Natural killer cell treated with Interleukin-12 subunit alpha and Interleukin-12 subunit beta and Interleukin-15 and Interleukin-18, amount 100 ng/mL, for 72 hours (primary cell): ENCODE measurements at regions not wholly inside any gene's neighbourhood (a gene's known extent, or its start where the extent isn't known, plus 50 kb on each side); places are given as distances from the start of the nearest gene placed in this dataset.

ENCODE experiments used
- ATAC-seq, 2 donors: fragments of 150-1000 bp; cut with Tn5 transposase in 1 of 2; sonication (Bioruptor Pico), chemical (Tn5 transposase) in 1 of 2; 2 replicates each; pipeline ENCODE4 v1.10.0; 2021
- DNase-seq: peaks from one replicate; pipeline ENCODE4 v3.0.0; 2022; ENCODE audit warnings: low spot score
- H3K27ac Mint-ChIP-seq, 2 donors: 1 replicate in 1 of 2; 2 replicates in 1 of 2; pipeline ENCODE4 v1.8.0; 2022; ENCODE audit warnings: mixed read lengths in 2 of 2, mild to moderate bottlenecking in 1 of 2, moderate library complexity in 1 of 2
- H3K27me3 Mint-ChIP-seq, 2 donors: 1 replicate in 1 of 2; 2 replicates in 1 of 2; pipeline ENCODE4 v1.8.0; 2022; ENCODE audit warnings: mixed read lengths in 2 of 2
- H3K36me3 Mint-ChIP-seq: one replicate; pipeline ENCODE4 v1.8.0; 2022; ENCODE audit warnings: mixed read lengths
- H3K4me1 Mint-ChIP-seq, 2 donors: 1 replicate in 1 of 2; 2 replicates in 1 of 2; pipeline ENCODE4 v1.8.0; 2022; ENCODE audit warnings: low read depth in 2 of 2, mixed read lengths in 2 of 2, mild to moderate bottlenecking in 1 of 2
- H3K4me3 Mint-ChIP-seq: one replicate; pipeline ENCODE4 v1.8.0; 2022; ENCODE audit warnings: mixed read lengths
- H3K9me3 Mint-ChIP-seq: 2 replicates; pipeline ENCODE4 v1.8.0; 2022; ENCODE audit warnings: mixed read lengths

GRCh38 chr2:167548396-167548795, 660.1 kb downstream of the XIRP2 start:
- H3K4me3 Mint-ChIP-seq: no peak overlapping the region
- H3K27ac Mint-ChIP-seq: no peak overlapping the region
- DNase-seq: no peak
- H3K9me3 Mint-ChIP-seq: peaks cover 11% of the 10 kb centered on the region
- H3K4me1 Mint-ChIP-seq: no peaks in the 10 kb centered on the region
- ATAC-seq: no peak
- no peaks in the 10 kb centered on the region for H3K27me3 Mint-ChIP-seq
- H3K36me3 Mint-ChIP-seq: no peaks in the 10 kb centered on the region

DNA sequence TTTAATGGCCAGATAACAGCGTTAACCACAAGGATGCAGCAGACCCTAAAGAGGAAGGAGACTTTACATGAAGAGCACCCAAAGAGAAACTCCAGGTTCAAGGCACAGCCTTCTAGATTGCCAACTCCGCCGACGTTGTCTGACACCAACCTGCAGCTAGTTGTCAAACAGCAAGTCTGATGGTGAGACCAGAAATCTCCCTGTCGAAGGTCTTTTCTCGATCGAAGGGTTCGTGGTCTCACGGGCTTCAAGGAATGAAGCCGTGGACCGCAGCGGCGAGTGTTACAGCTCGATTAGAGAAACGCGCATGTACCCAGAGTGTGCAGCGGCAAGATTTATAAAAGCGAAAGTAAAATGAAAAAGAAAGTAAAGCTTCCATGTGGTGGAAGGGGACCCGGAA, 656.3 kb downstream of the XIRP2 start:
- H3K4me1 Mint-ChIP-seq: no peaks in the 10 kb centered on the region
- DNase-seq (no peak), ATAC-seq (no peak)
- peaks cover 8% of the 10 kb centered on the region for H3K9me3 Mint-ChIP-seq
- H3K27ac Mint-ChIP-seq: no peak overlapping the region
- no peaks in the 10 kb centered on the region for H3K27me3 Mint-ChIP-seq
- no peaks in the 10 kb centered on the region for H3K36me3 Mint-ChIP-seq
- H3K4me3 Mint-ChIP-seq: no peak overlapping the region

DNA sequence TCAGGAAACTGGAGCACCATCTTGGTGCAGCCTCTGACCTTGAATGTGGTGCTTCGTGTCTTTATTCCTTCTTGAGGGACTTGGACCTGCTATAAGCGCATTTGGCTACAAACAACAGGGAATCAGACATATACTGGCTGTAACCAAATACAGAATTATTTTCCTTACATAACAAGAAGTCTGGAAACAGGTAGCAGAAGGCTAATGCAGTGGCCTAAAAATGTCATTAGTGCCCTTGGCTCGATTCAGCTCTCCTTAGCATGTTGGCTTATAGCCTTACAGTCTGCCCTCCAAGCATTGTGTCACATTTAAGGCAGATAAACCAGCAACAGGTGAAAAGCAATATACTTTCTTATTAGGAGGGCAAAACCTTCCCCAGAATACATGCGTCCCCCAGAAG, 655.4 kb downstream of the XIRP2 start:
- Mint-ChIP-seq H3K27me3 (no peaks in the 10 kb centered on the region), H3K9me3 (peaks cover 8% of the 10 kb centered on the region), H3K36me3 (no peaks in the 10 kb centered on the region), H3K27ac (no peak overlapping the region), H3K4me1 (no peaks in the 10 kb centered on the region), H3K4me3 (no peak overlapping the region)
- ATAC-seq (no peak), DNase-seq (no peak)

DNA sequence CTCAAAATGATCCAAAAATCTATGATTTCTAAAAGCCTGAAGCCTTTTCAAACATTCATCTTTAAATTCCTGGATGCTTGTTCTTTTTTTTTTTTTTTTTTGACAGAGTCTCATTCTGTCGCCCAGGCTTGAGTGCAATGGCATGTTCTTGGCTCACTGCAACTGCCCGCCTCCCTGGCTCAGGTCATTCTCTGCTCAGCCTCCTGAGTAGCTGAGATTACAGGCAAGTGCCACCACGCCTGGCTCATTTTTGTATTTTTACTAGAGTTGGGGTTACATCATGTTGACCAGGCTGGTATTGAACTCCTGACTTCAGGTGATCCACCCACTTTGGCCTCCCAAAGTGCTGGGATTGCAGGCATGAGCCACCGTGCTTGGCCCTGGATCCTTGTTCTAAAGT, 649.5 kb downstream of the XIRP2 start:
- H3K4me1 Mint-ChIP-seq: no peaks in the 10 kb centered on the region
- H3K27me3 Mint-ChIP-seq: no peaks in the 10 kb centered on the region
- DNase-seq: no peak
- H3K36me3 Mint-ChIP-seq: no peaks in the 10 kb centered on the region
- H3K27ac Mint-ChIP-seq: no peak overlapping the region
- H3K9me3 Mint-ChIP-seq: peaks cover 5% of the 10 kb centered on the region
- no peak for ATAC-seq
- H3K4me3 Mint-ChIP-seq: no peak overlapping the region

GRCh38 chr2:167534443-167534842, 646.2 kb downstream of the XIRP2 start:
- ATAC-seq (no peak), DNase-seq (no peak)
- no peak overlapping the region for H3K4me3 Mint-ChIP-seq
- no peaks in the 10 kb centered on the region for H3K27me3 Mint-ChIP-seq
- H3K36me3 Mint-ChIP-seq: no peaks in the 10 kb centered on the region
- peaks cover 14% of the 10 kb centered on the region for H3K9me3 Mint-ChIP-seq
- no peaks in the 10 kb centered on the region for H3K4me1 Mint-ChIP-seq
- H3K27ac Mint-ChIP-seq: no peak overlapping the region

- Mint-ChIP-seq H3K36me3 (no peaks in the 10 kb centered on the region), H3K27ac (no peak overlapping the region), H3K4me3 (no peak overlapping the region), H3K9me3 (peaks cover 2% of the 10 kb centered on the region), H3K27me3 (no peaks in the 10 kb centered on the region), H3K4me1 (no peaks in the 10 kb centered on the region)
- DNase-seq: no peak
- no peak for ATAC-seq
Measured at GRCh38 chr2:167524786-167525185, 636.5 kb downstream of the XIRP2 start.

DNA sequence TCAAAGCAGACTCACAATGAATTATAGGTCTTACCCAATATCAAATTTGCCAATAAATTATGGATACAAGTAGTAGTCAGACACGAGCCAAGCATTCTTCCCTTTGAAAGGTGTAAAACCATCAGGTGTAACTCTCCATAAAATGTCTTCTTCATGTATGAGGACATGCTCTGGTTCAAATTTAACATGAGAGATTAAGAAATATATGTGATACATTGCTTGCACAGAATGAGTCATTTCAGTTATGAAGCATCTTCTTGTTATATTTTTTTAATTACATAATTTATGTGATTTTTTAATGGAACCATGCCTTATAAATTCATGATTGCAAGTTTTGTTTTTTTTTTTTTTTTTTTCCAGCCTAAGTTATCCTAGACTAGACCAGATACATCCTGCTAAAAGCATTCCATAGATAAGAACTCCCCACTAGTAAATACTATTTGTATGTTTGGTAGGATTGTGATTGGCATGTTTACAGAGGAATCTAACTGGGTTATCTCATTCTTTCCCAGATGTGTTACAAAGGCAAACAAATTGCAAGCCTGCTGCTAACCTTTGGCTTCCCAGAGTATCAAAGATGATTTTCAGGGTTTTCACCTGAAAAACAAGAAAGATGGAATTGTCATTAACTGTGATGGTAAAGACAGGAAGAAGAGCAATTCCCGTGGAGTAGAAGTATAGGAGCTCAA, 621.9 kb downstream of the XIRP2 start:
- Mint-ChIP-seq H3K4me3 (no peak overlapping the region), H3K9me3 (peaks cover 12% of the 10 kb centered on the region), H3K36me3 (no peaks in the 10 kb centered on the region), H3K27me3 (no peaks in the 10 kb centered on the region), H3K4me1 (no peaks in the 10 kb centered on the region), H3K27ac (no peak overlapping the region)
- DNase-seq (no peak), ATAC-seq (no peak)

GRCh38 chr2:167509586-167509985, 621.3 kb downstream of the XIRP2 start:
- H3K27me3 Mint-ChIP-seq: no peaks in the 10 kb centered on the region
- DNase-seq (no peak), ATAC-seq (no peak)
- H3K36me3 Mint-ChIP-seq: no peaks in the 10 kb centered on the region
- no peak overlapping the region for H3K27ac Mint-ChIP-seq
- H3K9me3 Mint-ChIP-seq: peaks cover 12% of the 10 kb centered on the region
- H3K4me1 Mint-ChIP-seq: no peaks in the 10 kb centered on the region
- H3K4me3 Mint-ChIP-seq: no peak overlapping the region

GRCh38 chr2:167508709-167509108, 620.4 kb downstream of the XIRP2 start:
- no peak for DNase-seq

GRCh38 chr2:167506395-167506794, 618.1 kb downstream of the XIRP2 start:
- DNase-seq: no peak
- H3K36me3 Mint-ChIP-seq: no peaks in the 10 kb centered on the region
- H3K27me3 Mint-ChIP-seq: no peaks in the 10 kb centered on the region
- no peak for ATAC-seq
- H3K27ac Mint-ChIP-seq: no peak overlapping the region
- peaks cover 15% of the 10 kb centered on the region for H3K9me3 Mint-ChIP-seq
- H3K4me3 Mint-ChIP-seq: no peak overlapping the region
- H3K4me1 Mint-ChIP-seq: no peaks in the 10 kb centered on the region

More at GRCh38 chr2:167508709-167509108, 620.4 kb downstream of the XIRP2 start:
- H3K36me3 Mint-ChIP-seq: no peaks in the 10 kb centered on the region
- no peaks in the 10 kb centered on the region for H3K27me3 Mint-ChIP-seq
- no peak overlapping the region for H3K27ac Mint-ChIP-seq
- H3K4me1 Mint-ChIP-seq: no peaks in the 10 kb centered on the region
- no peak for ATAC-seq
- no peak overlapping the region for H3K4me3 Mint-ChIP-seq
- peaks cover 12% of the 10 kb centered on the region for H3K9me3 Mint-ChIP-seq

GRCh38 chr2:167504695-167505094, 616.4 kb downstream of the XIRP2 start:
- Mint-ChIP-seq H3K4me1 (no peaks in the 10 kb centered on the region), H3K4me3 (no peak overlapping the region), H3K27ac (no peak overlapping the region), H3K9me3 (peaks cover 14% of the 10 kb centered on the region), H3K36me3 (no peaks in the 10 kb centered on the region), H3K27me3 (no peaks in the 10 kb centered on the region)
- DNase-seq (no peak), ATAC-seq (no peak)

DNA sequence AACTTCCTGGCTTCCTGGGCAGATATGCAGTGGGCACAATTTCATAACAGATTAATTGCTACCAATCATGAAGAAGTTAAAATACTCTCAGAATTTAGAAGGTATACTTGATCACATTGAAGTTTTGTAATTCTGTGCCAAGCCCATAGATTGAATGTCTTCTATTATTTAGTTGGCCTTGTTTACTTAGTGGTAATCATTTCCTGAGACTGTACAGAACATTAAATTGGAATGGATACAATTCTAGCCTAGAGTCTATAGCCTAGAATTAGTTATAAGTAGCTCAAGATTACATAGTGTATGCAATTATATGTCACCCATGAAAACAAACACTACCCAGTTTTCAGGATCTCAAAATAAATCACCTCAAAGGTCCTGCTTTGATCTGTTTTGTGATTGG, 615.8 kb downstream of the XIRP2 start:
- Mint-ChIP-seq H3K27ac (no peak overlapping the region), H3K27me3 (no peaks in the 10 kb centered on the region)

DNA sequence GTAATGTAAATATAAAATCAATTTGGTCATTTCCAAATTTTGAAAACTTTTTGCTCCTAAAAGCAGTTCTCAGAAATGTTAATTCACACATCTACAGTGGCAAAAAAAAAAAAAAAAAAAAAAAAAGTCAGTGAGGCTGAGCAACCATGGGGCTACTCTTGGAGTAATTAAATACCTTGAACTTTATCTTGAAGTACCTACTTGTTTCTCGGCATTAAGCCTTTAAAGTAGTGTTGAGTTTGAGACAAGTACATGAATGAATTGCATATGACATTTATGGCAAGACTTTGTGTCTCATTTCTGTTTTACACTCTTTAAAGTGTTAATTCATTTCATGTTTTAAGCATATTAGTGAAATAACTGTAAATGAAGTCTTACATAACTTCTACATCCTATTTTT, 613.3 kb downstream of the XIRP2 start:
- Mint-ChIP-seq H3K4me3 (no peak overlapping the region), H3K9me3 (peaks cover 13% of the 10 kb centered on the region), H3K4me1 (no peaks in the 10 kb centered on the region), H3K27me3 (no peaks in the 10 kb centered on the region), H3K27ac (no peak overlapping the region), H3K36me3 (no peaks in the 10 kb centered on the region)
- DNase-seq (no peak), ATAC-seq (no peak)

More for the DNA sequence above, 615.8 kb downstream of the XIRP2 start:
- H3K36me3 Mint-ChIP-seq: no peaks in the 10 kb centered on the region
- no peak for DNase-seq
- ATAC-seq: no peak
- H3K9me3 Mint-ChIP-seq: peaks cover 10% of the 10 kb centered on the region
- H3K4me3 Mint-ChIP-seq: no peak overlapping the region
- no peaks in the 10 kb centered on the region for H3K4me1 Mint-ChIP-seq

GRCh38 chr2:167493862-167494261, 605.6 kb downstream of the XIRP2 start:
- no peaks in the 10 kb centered on the region for H3K27me3 Mint-ChIP-seq
- ATAC-seq: no peak
- peaks cover 12% of the 10 kb centered on the region for H3K9me3 Mint-ChIP-seq
- no peak overlapping the region for H3K27ac Mint-ChIP-seq
- no peaks in the 10 kb centered on the region for H3K4me1 Mint-ChIP-seq
- H3K36me3 Mint-ChIP-seq: no peaks in the 10 kb centered on the region
- DNase-seq: no peak
- H3K4me3 Mint-ChIP-seq: no peak overlapping the region

- Mint-ChIP-seq H3K27ac (no peak overlapping the region), H3K4me1 (no peaks in the 10 kb centered on the region), H3K4me3 (no peak overlapping the region), H3K27me3 (no peaks in the 10 kb centered on the region), H3K36me3 (no peaks in the 10 kb centered on the region), H3K9me3 (peaks cover 11% of the 10 kb centered on the region)
- no peak for ATAC-seq
- DNase-seq: no peak
Measured at GRCh38 chr2:167492486-167492885, 604.2 kb downstream of the XIRP2 start.
